SK-N-SH (cell line): ENCODE measurements at regions not wholly inside any gene's neighbourhood (a gene's known extent, or its start where the extent isn't known, plus 50 kb on each side); places are given as distances from the start of the nearest gene placed in this dataset.

ENCODE experiments used
- CTCF ChIA-PET: fragments of 300-600, 350-600 bp; formaldehyde crosslinking; extraction: SDS; loops from one replicate; lab custom pipeline; 2021; lab: Yijun Ruan, JAX
- POLR2A ChIA-PET: fragments of 350-600 bp; sonication (Branson Sonifier 250); formaldehyde crosslinking; extraction: SDS; loops from one replicate; lab custom pipeline; 2020; ENCODE audit warnings: antibody characterized with exemption, inconsistent platforms; lab: Yijun Ruan, JAX
- DNase-seq: peaks from one replicate; pipeline ENCODE4 v3.0.0; 2012
- H2AFZ ChIP-seq: fragments of 200-600 bp; sonication (generic); 2 replicates; pipeline ENCODE4 v1.8.1; 2016; ENCODE audit warnings: antibody characterized with exemption, mild to moderate bottlenecking, low read depth
- H3F3A ChIP-seq: fragments of 200-600 bp; sonication (generic); replicated peaks from 2 replicates; pipeline ENCODE3; 2016; ENCODE audit warnings: antibody characterized with exemption, mild to moderate bottlenecking; ENCODE audit not compliant: insufficient read depth
- H3K27ac ChIP-seq, 2 experiments: fragments of 200-500 bp in 1 of 2; fragments of 200-600 bp in 1 of 2; sonication (Bioruptor generic) in 1 of 2; sonication (generic), shearing (Covaris generic) in 1 of 2; 2 replicates each; pipeline versions ENCODE4 v1.5.1 to v1.6.1; 2014 to 2016; ENCODE audit warnings: low read depth in 2 of 2, inconsistent platforms in 1 of 2, low read length in 1 of 2, mild to moderate bottlenecking in 1 of 2, mixed read lengths in 1 of 2
- H3K27me3 ChIP-seq: fragments of 200-600 bp; sonication (generic), shearing (Covaris generic); 2 replicates; pipeline ENCODE4 v1.6.1; 2016; ENCODE audit warnings: mixed run types; ENCODE audit not compliant: insufficient read depth
- H3K36me3 ChIP-seq, 2 experiments: fragments of 200-500 bp in 1 of 2; fragments of 200-600 bp in 1 of 2; sonication (Bioruptor generic) in 1 of 2; sonication (generic) in 1 of 2; replicated peaks in 1 of 2; 2 replicates each; pipeline versions ENCODE3 to v1.5.1; 2014 to 2016; ENCODE audit warnings: low read length in 1 of 2, mild to moderate bottlenecking in 1 of 2; ENCODE audit not compliant: insufficient read depth in 2 of 2, control insufficient read depth in 1 of 2
- H3K4me1 ChIP-seq, 2 experiments: fragments of 200-500 bp in 1 of 2; fragments of 200-600 bp in 1 of 2; sonication (Bioruptor generic) in 1 of 2; sonication (generic), shearing (Covaris generic) in 1 of 2; 2 replicates each; pipeline versions ENCODE4 v1.5.1 to v1.6.1; 2014 to 2016; ENCODE audit warnings: low read depth in 1 of 2, low read length in 1 of 2, mixed run types in 1 of 2; ENCODE audit not compliant: insufficient read depth in 2 of 2, control insufficient read depth in 1 of 2
- H3K4me2 ChIP-seq: fragments of 200-600 bp; sonication (generic), shearing (Covaris generic); 2 replicates; pipeline ENCODE4 v1.6.1; 2017; ENCODE audit warnings: mixed run types
- H3K4me3 ChIP-seq, 2 experiments: fragments of 200-500 bp in 1 of 2; fragments of 200-600 bp in 1 of 2; sonication (Bioruptor generic) in 1 of 2; sonication (generic), shearing (Covaris generic) in 1 of 2; 2 replicates each; pipeline versions ENCODE4 v1.5.1 to v1.8.1; 2014 to 2016; ENCODE audit warnings: low read depth in 2 of 2, inconsistent platforms in 1 of 2, low read length in 1 of 2, mild to moderate bottlenecking in 1 of 2, mixed read lengths in 1 of 2, moderate library complexity in 1 of 2
- H3K79me2 ChIP-seq: fragments of 200-600 bp; sonication (generic); 2 replicates; pipeline ENCODE4 v1.8.1; 2017; ENCODE audit warnings: mild to moderate bottlenecking; ENCODE audit not compliant: insufficient read depth
- H3K9ac ChIP-seq: fragments of 200-600 bp; sonication (generic); 2 replicates; pipeline ENCODE4 v1.6.1; 2017; ENCODE audit warnings: mixed run types
- H3K9me2 ChIP-seq: fragments of 200-600 bp; sonication (generic); 2 replicates; pipeline ENCODE4 v1.6.1; 2017; ENCODE audit warnings: mixed run types
- H3K9me3 ChIP-seq: fragments of 200-600 bp; sonication (generic); 2 replicates; pipeline ENCODE4 v1.6.1; 2017; ENCODE audit warnings: mixed run types, mild to moderate bottlenecking, moderate library complexity
- H4K20me1 ChIP-seq: fragments of 200-600 bp; sonication (generic); 2 replicates; pipeline ENCODE4 v1.6.1; 2017; ENCODE audit warnings: mild to moderate bottlenecking, mixed run types; ENCODE audit not compliant: insufficient read depth
- EZH2phosphoT487 ChIP-seq: fragments of 200-600 bp; sonication (generic); IDR thresholded peaks from 2 replicates; pipeline ENCODE4 v1.6.1; 2017; ENCODE audit warnings: low read depth, mixed run types, mild to moderate bottlenecking, antibody characterized with exemption, moderate library complexity, borderline replicate concordance
- FOSL2 ChIP-seq: IDR thresholded peaks from 2 replicates; pipeline ENCODE4 v1.4.0; 2012; ENCODE audit warnings: low read depth, mild to moderate bottlenecking, moderate library complexity, borderline replicate concordance
- FOXM1 ChIP-seq: IDR thresholded peaks from 2 replicates; pipeline ENCODE4 v1.4.0; 2012; ENCODE audit warnings: low read depth, mild to moderate bottlenecking
- GABPA ChIP-seq: IDR thresholded peaks from 2 replicates; pipeline ENCODE4 v1.4.0; 2012; ENCODE audit warnings: low read depth, mild to moderate bottlenecking
- GATA2 ChIP-seq: sonication (generic); formaldehyde crosslinking; IDR thresholded peaks from 2 replicates; pipeline ENCODE4 v1.5.0; 2020; ENCODE audit warnings: mild to moderate bottlenecking, missing genetic modification reagents
- JUND ChIP-seq: IDR thresholded peaks from 2 replicates; pipeline ENCODE4 v1.4.0; 2012
- NFIC ChIP-seq: IDR thresholded peaks from 2 replicates; pipeline ENCODE4 v1.4.0; 2012; ENCODE audit warnings: borderline replicate concordance
- PBX3 ChIP-seq: IDR thresholded peaks from 2 replicates; pipeline ENCODE4; 2012
- RCOR1 ChIP-seq: fragments of 150-350 bp; IDR thresholded peaks from 2 replicates; pipeline ENCODE4 v1.6.1; 2017; ENCODE audit warnings: antibody characterized with exemption, low read length
- RXRA ChIP-seq: IDR thresholded peaks from 2 replicates; pipeline ENCODE4 v1.4.0; 2012; ENCODE audit warnings: low read depth, mild to moderate bottlenecking, borderline replicate concordance
- SMC3 ChIP-seq: IDR thresholded peaks from 2 replicates; pipeline ENCODE4 v1.6.1; 2012; ENCODE audit warnings: low read depth, low read length, improper control_type of control experiment
- TCF12 ChIP-seq: IDR thresholded peaks from 2 replicates; pipeline ENCODE4 v1.4.0; 2012
- USF1 ChIP-seq: IDR thresholded peaks from 2 replicates; pipeline ENCODE4 v1.4.0; 2012; ENCODE audit warnings: low read depth, borderline replicate concordance
- WGBS: methylation state at CpG from one replicate; pipeline ENCODE4 v1.1.6; 2017; ENCODE audit warnings: low lambda C conversion rate; 5-methylcytosine and 5-hydroxymethylcytosine counted together
- TF ChIP-seq, protein P1 (sequence below): IDR thresholded peaks from 2 replicates; pipeline ENCODE4 v1.4.0; 2012; ENCODE audit warnings: low read depth
- TF ChIP-seq, protein P2 (sequence below): fragments of 150-350 bp; IDR thresholded peaks from 2 replicates; pipeline ENCODE4 v1.6.1; 2017; ENCODE audit warnings: antibody characterized with exemption, low read length, low read depth, borderline replicate concordance
- TF ChIP-seq, protein P3 (sequence below): IDR thresholded peaks from 2 replicates; pipeline ENCODE4 v1.4.0; 2012; ENCODE audit warnings: low read depth, borderline replicate concordance

DNA sequence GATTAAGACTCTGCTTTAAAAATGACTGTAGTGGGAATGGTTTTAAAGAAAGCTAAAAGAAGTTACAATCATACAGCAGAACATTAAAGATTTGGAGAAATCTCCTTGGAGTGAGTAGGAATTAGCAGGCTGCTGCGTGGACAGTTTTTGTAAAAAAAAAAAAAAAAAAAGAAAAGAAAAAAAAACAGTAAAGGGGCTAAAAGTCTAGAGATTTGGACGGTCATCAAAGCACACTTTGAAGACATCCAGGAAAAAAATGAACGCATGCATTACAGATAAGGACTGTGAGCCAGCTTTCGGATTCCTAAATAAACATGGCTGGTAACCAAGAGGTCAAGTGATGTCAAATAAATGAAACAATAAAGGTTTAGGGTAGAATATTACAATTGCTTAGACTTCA lies 1700.6 kb downstream of the PCDH9 start:
- no peaks in the 10 kb centered on the region; a peak in 2 of 4 replicates for H3K4me1 ChIP-seq
- H3K4me2 ChIP-seq, result no peak overlapping the region
- no peaks in the 10 kb centered on the region for H3K9me3 ChIP-seq
- no peaks in the 10 kb centered on the region for H3K79me2 ChIP-seq
- H3K36me3 ChIP-seq, result no peaks in the 10 kb centered on the region
- H3K27me3 ChIP-seq, result no peaks in the 10 kb centered on the region
- CTCF ChIA-PET, result no interaction called here
- no peak overlapping the region for H3K9ac ChIP-seq
- no peak overlapping the region for H3K27ac ChIP-seq
- H2AFZ ChIP-seq, result no peak overlapping the region
- H3F3A ChIP-seq, result peaks cover 3% of the 10 kb centered on the region
- H4K20me1 ChIP-seq, result no peaks in the 10 kb centered on the region
- DNase-seq, result no peak
- no peak overlapping the region for H3K4me3 ChIP-seq
- 87% methylated on average over 4 of the region's 4 CpGs for WGBS
- no peaks in the 10 kb centered on the region for H3K9me2 ChIP-seq
- TF ChIP-seq FOSL2, result no peak
- no peak for TF ChIP-seq RXRA
- TF ChIP-seq, protein P1, sequence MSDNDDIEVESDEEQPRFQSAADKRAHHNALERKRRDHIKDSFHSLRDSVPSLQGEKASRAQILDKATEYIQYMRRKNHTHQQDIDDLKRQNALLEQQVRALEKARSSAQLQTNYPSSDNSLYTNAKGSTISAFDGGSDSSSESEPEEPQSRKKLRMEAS, result no peak
- no peak for TF ChIP-seq PBX3
- no peak for TF ChIP-seq RCOR1
- TF ChIP-seq USF1, result no peak
- TF ChIP-seq, protein P2, sequence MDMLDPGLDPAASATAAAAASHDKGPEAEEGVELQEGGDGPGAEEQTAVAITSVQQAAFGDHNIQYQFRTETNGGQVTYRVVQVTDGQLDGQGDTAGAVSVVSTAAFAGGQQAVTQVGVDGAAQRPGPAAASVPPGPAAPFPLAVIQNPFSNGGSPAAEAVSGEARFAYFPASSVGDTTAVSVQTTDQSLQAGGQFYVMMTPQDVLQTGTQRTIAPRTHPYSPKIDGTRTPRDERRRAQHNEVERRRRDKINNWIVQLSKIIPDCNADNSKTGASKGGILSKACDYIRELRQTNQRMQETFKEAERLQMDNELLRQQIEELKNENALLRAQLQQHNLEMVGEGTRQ, result no peak
- no peak for TF ChIP-seq FOXM1
- TF ChIP-seq, protein P3, sequence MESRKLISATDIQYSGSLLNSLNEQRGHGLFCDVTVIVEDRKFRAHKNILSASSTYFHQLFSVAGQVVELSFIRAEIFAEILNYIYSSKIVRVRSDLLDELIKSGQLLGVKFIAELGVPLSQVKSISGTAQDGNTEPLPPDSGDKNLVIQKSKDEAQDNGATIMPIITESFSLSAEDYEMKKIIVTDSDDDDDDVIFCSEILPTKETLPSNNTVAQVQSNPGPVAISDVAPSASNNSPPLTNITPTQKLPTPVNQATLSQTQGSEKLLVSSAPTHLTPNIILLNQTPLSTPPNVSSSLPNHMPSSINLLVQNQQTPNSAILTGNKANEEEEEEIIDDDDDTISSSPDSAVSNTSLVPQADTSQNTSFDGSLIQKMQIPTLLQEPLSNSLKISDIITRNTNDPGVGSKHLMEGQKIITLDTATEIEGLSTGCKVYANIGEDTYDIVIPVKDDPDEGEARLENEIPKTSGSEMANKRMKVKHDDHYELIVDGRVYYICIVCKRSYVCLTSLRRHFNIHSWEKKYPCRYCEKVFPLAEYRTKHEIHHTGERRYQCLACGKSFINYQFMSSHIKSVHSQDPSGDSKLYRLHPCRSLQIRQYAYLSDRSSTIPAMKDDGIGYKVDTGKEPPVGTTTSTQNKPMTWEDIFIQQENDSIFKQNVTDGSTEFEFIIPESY, result no peak
- no peak for TF ChIP-seq SMC3
- TF ChIP-seq TCF12, result no peak
- TF ChIP-seq GABPA, result no peak
- no peak for TF ChIP-seq EZH2phosphoT487
- no peak for TF ChIP-seq GATA2 (CRISPR knock-in tag)
- TF ChIP-seq NFIC, result no peak
- no peak for TF ChIP-seq JUND
- TF ChIP-seq, all 33 proteins: peak for 0
- POLR2A ChIA-PET, result no interaction called here
